Tibial nerve (tissue), 4 donors: ENCODE measurements at regions not wholly inside any gene's neighbourhood (a gene's known extent, or its start where the extent isn't known, plus 50 kb on each side); places are given as distances from the start of the nearest gene placed in this dataset.
A peak's percentile ranks its signal among the peaks of the same experiment; 100 is the strongest.

Source experiments
- DNase-seq, 2 donors: peaks; one replicate each; pipeline ENCODE4 v3.0.0-alpha.2; 2019; ENCODE audit warnings: low spot score in 2 of 2
- H3K27ac ChIP-seq, 4 donors: fragments of 200-600 bp; sonication (generic) in 3 of 4; one replicate each; pipeline ENCODE4 v1.5.1; 2017 to 2019; ENCODE audit warnings: mild to moderate bottlenecking in 1 of 4
- H3K27me3 ChIP-seq, 2 donors: fragments of 200-600 bp; sonication (generic) in 1 of 2; one replicate each; pipeline versions ENCODE4 v1.5.1 to v1.6.0; 2017 to 2019
- H3K36me3 ChIP-seq, 3 donors: fragments of 200-600 bp; sonication (generic); one replicate each; pipeline ENCODE4 v1.5.1; 2018 to 2019
- H3K4me1 ChIP-seq, 4 donors: fragments of 200-600 bp; sonication (generic) in 3 of 4; one replicate each; pipeline ENCODE4 v1.5.1; 2017 to 2019
- H3K4me3 ChIP-seq, 4 donors: fragments of 200-600 bp; sonication (generic) in 3 of 4; one replicate each; pipeline ENCODE4 v1.5.1; 2017 to 2019; ENCODE audit warnings: mild to moderate bottlenecking in 1 of 4, moderate library complexity in 1 of 4
- H3K9me3 ChIP-seq, 4 donors: fragments of 200-600 bp; sonication (generic) in 3 of 4; one replicate each; pipeline ENCODE4 v1.5.1; 2017 to 2019
- EP300 ChIP-seq, 2 donors: sonication (generic); formaldehyde crosslinking; IDR thresholded peaks; one replicate each; pipeline ENCODE4 v1.6.1; 2017; ENCODE audit warnings: antibody characterized with exemption in 2 of 2, mild to moderate bottlenecking in 1 of 2
- POLR2A ChIP-seq, 2 donors: fragments of 450-650 bp; IDR thresholded peaks; one replicate each; pipeline ENCODE4 v1.6.1; 2017; ENCODE audit warnings: antibody characterized with exemption in 2 of 2, mild to moderate bottlenecking in 2 of 2, moderate library complexity in 2 of 2
- WGBS, 2 donors: methylation state at CpG; one replicate each; pipeline ENCODE4 v1.1.5; 2018; 5-methylcytosine and 5-hydroxymethylcytosine counted together
- TF ChIP-seq, protein P1 (sequence below), 5 experiments: fragments of 200-600 bp in 3 of 5; fragments of 450-650 bp in 2 of 5; sonication (generic) in 3 of 5; IDR thresholded peaks; one replicate each; pipeline ENCODE4 v1.5.1; 2016 to 2019; ENCODE audit warnings: antibody characterized with exemption in 5 of 5, mild to moderate bottlenecking in 3 of 5, moderate library complexity in 2 of 5

DNA sequence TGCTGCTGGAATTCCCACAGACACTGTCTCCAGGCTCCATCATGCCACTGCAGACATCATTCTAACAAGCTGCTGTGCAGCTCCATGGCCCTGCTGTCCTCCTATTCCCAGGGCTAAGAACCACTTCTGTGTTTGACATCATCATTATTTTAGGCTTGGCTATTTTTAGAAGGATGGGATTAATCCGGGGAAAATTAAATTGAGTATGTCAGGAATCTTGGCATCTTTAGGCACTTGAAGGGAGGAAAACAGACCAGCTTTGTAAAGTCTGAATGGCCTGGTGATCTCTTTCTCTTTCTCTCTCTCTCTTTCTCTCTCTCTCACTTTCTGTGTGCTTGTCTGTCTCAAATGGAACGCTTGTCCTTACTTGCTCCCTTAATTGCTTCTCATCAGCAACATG, 568.3 kb upstream of the FLRT2 start:
- Histone ChIP-seq H3K27ac (peak overlapping the region in 1 of 4 donors; percentile 12), H3K27me3 (no peaks in the 10 kb centered on the region), H3K36me3 (no peaks in the 10 kb centered on the region), H3K9me3 (peaks cover 0 to 4% (median 0%) of the 10 kb centered on the region in 4 donors), H3K4me3 (no peak overlapping the region), H3K4me1 (peaks cover 0 to 21% (median 0%) of the 10 kb centered on the region in 4 donors)
- DNase-seq = no peak
- TF ChIP-seq POLR2A (IDR thresholded peaks at IDR 0.05) (no peak), EP300 (IDR thresholded peaks at IDR 0.05) (no peak)
- TF ChIP-seq, protein P1, sequence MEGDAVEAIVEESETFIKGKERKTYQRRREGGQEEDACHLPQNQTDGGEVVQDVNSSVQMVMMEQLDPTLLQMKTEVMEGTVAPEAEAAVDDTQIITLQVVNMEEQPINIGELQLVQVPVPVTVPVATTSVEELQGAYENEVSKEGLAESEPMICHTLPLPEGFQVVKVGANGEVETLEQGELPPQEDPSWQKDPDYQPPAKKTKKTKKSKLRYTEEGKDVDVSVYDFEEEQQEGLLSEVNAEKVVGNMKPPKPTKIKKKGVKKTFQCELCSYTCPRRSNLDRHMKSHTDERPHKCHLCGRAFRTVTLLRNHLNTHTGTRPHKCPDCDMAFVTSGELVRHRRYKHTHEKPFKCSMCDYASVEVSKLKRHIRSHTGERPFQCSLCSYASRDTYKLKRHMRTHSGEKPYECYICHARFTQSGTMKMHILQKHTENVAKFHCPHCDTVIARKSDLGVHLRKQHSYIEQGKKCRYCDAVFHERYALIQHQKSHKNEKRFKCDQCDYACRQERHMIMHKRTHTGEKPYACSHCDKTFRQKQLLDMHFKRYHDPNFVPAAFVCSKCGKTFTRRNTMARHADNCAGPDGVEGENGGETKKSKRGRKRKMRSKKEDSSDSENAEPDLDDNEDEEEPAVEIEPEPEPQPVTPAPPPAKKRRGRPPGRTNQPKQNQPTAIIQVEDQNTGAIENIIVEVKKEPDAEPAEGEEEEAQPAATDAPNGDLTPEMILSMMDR (IDR thresholded peaks at IDR 0.05) = no peak
- WGBS, 2 donors = 18 to 21% methylated on average over 2 of the region's 2 CpGs

DNA sequence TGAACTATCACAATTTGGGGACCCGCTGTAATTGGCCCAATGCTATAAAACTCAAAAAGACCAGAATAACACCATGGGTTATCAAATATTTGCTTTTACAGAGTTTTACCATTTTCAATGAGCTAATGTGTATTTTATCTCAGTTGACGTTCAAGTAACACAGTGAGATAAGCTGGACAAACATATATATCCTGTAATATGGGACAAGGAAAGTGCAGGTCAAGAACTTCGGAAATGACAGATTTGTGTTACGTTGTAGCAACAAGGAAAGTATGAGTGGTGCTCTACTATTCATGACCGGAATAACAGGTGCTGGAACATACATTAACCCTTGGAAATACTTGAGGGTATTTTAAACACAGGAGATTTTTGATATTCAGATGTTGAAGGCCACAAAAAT, 566.4 kb upstream of the FLRT2 start:
- no peaks in the 10 kb centered on the region for H3K36me3 ChIP-seq
- H3K4me1 ChIP-seq = peaks cover 0 to 21% (median 0%) of the 10 kb centered on the region in 4 donors
- no peak for DNase-seq
- no peak overlapping the region for H3K27ac ChIP-seq
- TF ChIP-seq EP300 (IDR thresholded peaks at IDR 0.05) (no peak), POLR2A (IDR thresholded peaks at IDR 0.05) (no peak)
- TF ChIP-seq, protein P1 (IDR thresholded peaks at IDR 0.05) = no peak
- peaks cover 0 to 4% (median 0%) of the 10 kb centered on the region in 4 donors for H3K9me3 ChIP-seq
- H3K27me3 ChIP-seq = no peaks in the 10 kb centered on the region
- no peak overlapping the region for H3K4me3 ChIP-seq
- WGBS, 2 donors = 94% methylated on average over 5 of the region's 5 CpGs

GRCh38 chr14:84965279-84965678, 564.7 kb upstream of the FLRT2 start:
- no peak overlapping the region for H3K4me3 ChIP-seq
- H3K27me3 ChIP-seq = no peaks in the 10 kb centered on the region
- no peak for DNase-seq
- WGBS, 2 donors = 93% methylated on average over 4 of the region's 4 CpGs
- H3K9me3 ChIP-seq = no peaks in the 10 kb centered on the region
- peaks cover 0 to 19% (median 0%) of the 10 kb centered on the region in 4 donors for H3K4me1 ChIP-seq
- H3K36me3 ChIP-seq = no peaks in the 10 kb centered on the region
- no peak for TF ChIP-seq POLR2A (IDR thresholded peaks at IDR 0.05)
- no peak for TF ChIP-seq EP300 (IDR thresholded peaks at IDR 0.05)
- TF ChIP-seq, protein P1 (IDR thresholded peaks at IDR 0.05) = no peak
- no peak overlapping the region for H3K27ac ChIP-seq

- no peak for DNase-seq
- Histone ChIP-seq H3K36me3 (no peaks in the 10 kb centered on the region), H3K4me3 (no peak overlapping the region), H3K27ac (no peak overlapping the region), H3K27me3 (no peaks in the 10 kb centered on the region), H3K9me3 (no peaks in the 10 kb centered on the region), H3K4me1 (peaks cover 0 to 9% (median 0%) of the 10 kb centered on the region in 4 donors)
- TF ChIP-seq, protein P1 (IDR thresholded peaks at IDR 0.05) = no peak
- no peak for TF ChIP-seq EP300 (IDR thresholded peaks at IDR 0.05)
- no peak for TF ChIP-seq POLR2A (IDR thresholded peaks at IDR 0.05)
- WGBS, 2 donors = 55 to 68% methylated on average over 4 of the region's 4 CpGs
These were observed 560.4 kb upstream of the FLRT2 start for GRCh38 chr14:84969501-84969900.

DNA sequence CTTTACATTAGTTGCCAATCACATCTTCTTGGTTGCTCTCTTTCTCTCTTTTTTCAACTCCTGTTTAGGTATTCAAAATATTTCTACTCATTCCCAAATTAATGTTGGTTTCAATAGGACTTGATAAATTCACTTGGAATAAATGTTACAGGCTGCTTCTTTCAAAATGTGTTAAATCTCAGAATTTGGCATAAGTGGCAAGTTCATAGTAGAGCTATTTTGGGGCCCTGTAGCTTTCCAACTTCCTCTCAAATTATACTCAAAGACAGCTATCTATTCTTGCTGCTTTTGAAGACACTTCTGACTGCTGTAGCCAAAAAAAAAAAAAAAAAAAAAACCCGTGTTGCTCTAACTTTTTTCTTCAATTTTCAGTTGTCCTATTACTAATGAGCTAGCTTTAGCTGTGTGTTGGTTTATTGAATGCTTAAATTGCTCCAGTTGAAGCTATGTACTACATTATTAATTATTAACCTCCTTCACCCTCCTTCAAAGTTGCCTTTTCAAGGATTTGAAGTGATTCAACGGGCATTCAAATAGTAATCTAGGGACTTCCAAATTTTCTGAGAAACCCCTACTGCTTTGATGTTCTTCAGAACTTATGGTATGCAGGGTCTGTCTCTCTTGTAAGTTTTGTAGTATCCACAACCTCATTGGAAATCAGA, 554.6 kb upstream of the FLRT2 start:
- WGBS, 2 donors = 53 to 54% methylated on average over 2 of the region's 2 CpGs
- Histone ChIP-seq H3K4me1 (peaks cover 0 to 9% (median 0%) of the 10 kb centered on the region in 4 donors), H3K27me3 (no peaks in the 10 kb centered on the region), H3K4me3 (no peak overlapping the region), H3K36me3 (no peaks in the 10 kb centered on the region), H3K9me3 (no peaks in the 10 kb centered on the region), H3K27ac (no peak overlapping the region)
- no peak for TF ChIP-seq POLR2A (IDR thresholded peaks at IDR 0.05)
- no peak for DNase-seq
